GM19025 (cell line): ENCODE measurements at regions not wholly inside any gene's neighbourhood (a gene's known extent, or its start where the extent isn't known, plus 50 kb on each side); places are given as distances from the start of the nearest gene placed in this dataset.
"Not testable (repeated sequence)": the region's sequence is repeated elsewhere in the genome, so short reads cannot be mapped to it uniquely, and the experiment has no call there.

Experiments
- ATAC-seq: cut with Tn5 transposase; IDR thresholded peaks from one replicate; pipeline ENCODE4 v1.9.1; 2021; ENCODE audit warnings: mild to moderate bottlenecking, low read depth, moderate library complexity; ENCODE audit not compliant: unreplicated experiment

GRCh38 chr1:170436928-170437327 is 95.0 kb upstream of the GORAB start:
- ATAC-seq, result no peak

- ATAC-seq, result no peak
These were observed 86.9 kb upstream of the GORAB start for GRCh38 chr1:170445096-170445495.

DNA sequence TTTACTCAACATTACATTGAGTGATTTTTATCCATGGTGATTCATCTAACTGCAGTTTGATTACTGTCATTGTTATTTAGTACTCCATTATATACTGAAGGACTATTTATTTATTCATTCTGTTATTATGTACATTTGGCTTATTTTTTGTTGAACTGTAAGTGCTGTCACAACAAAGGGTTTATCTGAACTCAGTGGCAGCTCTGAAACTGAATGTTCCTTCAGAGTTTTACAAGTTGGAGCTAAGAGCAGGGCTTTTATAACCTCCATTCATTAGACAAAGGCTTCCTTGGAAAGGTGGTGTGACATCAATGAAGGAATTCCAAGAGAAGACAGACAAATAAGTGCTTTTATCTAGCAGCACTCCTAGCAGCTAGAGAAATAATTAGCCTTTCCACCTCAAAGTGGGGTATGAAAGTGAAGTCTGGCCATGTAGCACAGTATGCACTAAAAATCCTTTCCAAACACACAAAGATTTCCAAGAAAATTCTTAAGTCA is 83.3 kb upstream of the GORAB start:
- ATAC-seq, result no peak

DNA sequence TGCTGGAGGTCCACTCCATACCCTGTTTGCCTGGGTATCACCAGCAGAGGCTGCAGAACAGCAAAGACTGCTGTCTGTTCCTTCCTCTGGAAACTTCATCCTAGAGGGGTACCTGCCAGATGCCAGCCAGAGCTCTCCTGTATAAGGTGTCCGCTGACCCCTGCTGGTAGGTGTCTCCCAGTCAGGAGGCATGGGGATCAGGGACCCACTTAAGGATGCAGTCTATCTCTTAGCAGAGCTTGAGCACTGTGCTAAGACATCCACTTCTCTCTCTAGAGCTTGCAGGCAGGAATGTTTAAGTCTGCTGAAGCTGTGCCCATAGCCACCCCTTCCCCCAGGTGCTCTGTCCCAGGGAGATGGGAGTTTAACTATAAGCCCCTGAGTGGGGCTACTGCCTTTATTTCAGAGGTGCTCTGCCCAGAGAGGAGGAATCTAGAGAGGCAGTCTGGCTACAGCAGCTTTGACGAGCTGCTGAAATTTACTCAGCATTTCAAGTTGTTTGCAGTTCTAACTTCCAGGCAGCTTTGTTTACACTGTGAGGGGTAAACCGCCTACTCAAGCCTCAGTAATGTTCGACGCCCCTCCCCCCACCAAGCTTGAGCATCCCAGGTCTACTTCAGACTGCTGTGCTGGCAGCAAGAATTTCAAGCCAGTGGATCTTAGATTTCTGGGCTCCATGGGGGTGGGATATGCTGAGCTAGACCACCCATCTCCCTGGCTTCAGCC is 74.5 kb upstream of the GORAB start:
- not testable (repeated sequence) for ATAC-seq

GRCh38 chr1:170460001-170460400 is 72.0 kb upstream of the GORAB start:
- no peak for ATAC-seq

- no peak for ATAC-seq
These were observed 71.4 kb upstream of the GORAB start for GRCh38 chr1:170460414-170461155.

DNA sequence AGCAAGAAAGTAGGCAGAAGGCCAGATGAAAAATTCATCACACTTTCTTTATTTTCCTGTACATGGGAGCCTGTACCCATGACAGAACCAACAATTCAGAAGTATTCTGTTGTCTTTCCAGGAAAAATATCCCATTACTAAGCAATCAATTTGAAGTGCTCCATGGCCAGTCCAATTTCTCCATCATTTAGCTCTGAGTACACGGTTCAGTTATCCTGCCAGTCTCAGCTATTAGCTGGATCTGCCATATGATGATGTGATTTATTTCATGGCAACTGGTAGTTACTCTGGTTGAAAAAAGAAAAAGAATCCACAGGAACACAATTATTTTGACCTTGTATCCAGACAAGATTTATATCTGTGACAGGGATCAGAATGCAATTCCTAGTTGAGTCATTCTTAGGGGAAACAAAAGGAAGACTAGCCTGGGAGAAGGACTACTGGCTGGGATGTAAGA is 70.6 kb upstream of the GORAB start:
- ATAC-seq, result no peak

- ATAC-seq, result no peak
These were observed 70.1 kb upstream of the GORAB start for GRCh38 chr1:170461762-170462384.

GRCh38 chr1:170470121-170470520 is 61.8 kb upstream of the GORAB start:
- no peak for ATAC-seq

GRCh38 chr1:170471398-170472053 is 60.4 kb upstream of the GORAB start:
- no peak for ATAC-seq

GRCh38 chr1:170481000-170481399 is 51.0 kb upstream of the GORAB start:
- no peak for ATAC-seq
